GM18873 (cell line): ENCODE measurements at regions not wholly inside any gene's neighbourhood (a gene's known extent, or its start where the extent isn't known, plus 50 kb on each side); places are given as distances from the start of the nearest gene placed in this dataset.
"Not testable (repeated sequence)": the region's sequence is repeated elsewhere in the genome, so short reads cannot be mapped to it uniquely, and the experiment has no call there.

Source experiments
- ATAC-seq: cut with Tn5 transposase; IDR thresholded peaks from one replicate; pipeline ENCODE4 v1.9.1; 2021; ENCODE audit warnings: mild to moderate bottlenecking, moderate library complexity, moderate number of reproducible peaks; ENCODE audit not compliant: unreplicated experiment, low FRiP score

DNA sequence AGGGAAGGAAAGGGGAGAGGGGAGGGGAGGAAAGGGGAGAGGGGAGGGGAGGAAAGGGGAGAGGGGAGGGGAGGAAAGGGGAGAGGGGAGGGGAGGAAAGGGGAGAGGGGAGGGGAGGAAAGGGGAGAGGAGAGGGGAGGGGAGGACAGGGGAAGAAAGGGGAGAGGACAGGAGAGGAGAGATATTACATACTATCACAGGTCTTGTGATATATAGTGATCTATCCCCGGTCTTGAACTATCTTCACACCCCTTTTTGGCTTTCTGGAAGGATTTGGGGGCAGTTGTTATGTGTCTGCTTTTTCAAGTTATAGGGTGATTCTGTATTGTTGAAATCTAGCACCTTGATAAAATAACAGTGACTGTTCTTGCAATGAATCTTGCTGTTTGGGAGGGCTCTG is 92.1 kb upstream of the ID2 start:
- ATAC-seq, result no peak

DNA sequence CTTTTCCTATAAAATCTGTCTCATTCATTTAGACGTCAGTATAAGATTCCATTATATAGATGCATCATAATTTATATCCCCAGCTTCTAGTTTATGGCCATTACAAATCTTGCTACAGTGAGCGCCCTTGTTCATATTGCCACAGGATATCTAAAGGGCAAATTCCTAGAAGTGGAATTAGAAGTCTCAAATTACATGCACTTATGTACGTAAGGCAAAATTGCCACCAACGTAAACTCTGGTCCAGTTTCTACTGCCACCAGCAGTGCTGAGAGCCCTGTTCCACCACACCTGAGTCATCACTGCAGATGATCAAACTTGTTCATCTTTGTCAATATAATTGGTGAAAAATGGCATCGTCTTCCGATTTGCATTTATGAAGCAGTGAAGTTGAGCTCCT is 90.9 kb upstream of the ID2 start:
- ATAC-seq, result no peak

DNA sequence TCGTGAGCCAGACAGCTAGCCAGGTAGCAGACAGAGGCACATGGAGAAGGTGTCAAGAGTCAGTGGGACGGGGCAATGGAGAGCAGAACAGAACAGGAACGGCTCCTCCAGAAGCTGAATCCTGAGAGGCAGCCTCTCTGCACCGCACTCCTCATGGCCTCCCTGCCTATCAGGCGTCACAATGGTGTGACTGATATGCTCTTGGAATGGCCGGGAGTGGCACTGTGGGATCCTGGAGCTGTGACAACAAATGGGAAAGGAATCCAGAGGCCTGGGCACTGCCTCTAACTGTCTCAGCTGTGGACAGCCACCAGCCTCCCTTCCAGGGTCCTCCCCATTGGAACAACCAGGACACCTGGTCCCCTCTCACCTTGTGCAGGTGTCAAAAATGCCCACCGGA is 89.1 kb upstream of the ID2 start:
- ATAC-seq, result no peak

DNA sequence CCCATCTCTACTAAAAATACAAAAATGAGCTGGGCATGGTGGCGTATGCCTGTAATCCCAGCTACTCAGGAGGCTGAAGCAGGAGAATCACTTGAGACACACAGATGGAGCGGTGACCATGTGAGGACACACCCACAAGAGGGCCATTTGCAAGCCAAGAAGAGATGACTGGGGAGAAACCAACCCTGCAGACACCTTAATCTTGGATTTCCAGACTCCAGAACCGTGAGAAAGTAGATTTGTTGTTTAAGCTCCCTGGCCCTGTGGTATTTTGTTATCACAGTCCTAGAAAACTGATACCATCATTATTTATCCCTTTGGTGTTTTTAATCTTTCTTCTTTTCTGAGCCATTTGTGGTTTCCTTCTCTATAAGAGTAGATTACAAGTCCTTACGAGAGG is 88.6 kb upstream of the ID2 start:
- no peak for ATAC-seq

DNA sequence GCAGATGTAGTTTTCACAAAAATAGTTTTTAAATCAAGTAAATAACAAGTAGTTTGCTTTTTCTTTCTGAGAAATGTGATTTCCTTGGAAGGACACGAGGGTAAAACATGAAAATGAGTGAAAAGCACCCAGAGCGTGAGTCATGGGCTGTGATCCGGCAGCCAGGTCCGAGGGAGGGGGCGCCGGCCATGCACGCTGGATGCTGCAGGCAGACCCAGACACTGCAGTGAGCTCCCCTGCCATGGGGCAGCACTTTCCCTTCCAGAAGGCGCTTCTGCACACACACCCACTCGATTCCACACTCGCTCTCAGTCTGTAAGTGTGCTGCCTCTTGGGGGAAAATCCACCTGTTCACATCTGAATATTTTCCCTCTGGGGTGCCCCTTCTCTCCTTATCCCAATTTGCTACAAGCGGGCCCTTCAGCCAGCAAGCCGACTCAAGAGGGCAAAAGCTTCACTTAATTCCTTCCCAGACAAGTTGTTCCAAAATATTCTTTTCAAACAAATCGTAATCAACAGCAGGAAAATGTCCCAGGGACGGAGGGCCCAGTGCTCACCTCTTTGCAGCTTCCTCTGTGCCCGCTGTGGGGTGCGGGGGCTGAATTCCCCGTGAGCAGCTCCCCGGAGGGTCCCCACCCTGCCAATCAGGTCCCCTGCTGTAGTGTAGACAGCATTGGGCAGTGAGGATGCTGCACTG is 87.0 kb upstream of the ID2 start:
- no peak for ATAC-seq

DNA sequence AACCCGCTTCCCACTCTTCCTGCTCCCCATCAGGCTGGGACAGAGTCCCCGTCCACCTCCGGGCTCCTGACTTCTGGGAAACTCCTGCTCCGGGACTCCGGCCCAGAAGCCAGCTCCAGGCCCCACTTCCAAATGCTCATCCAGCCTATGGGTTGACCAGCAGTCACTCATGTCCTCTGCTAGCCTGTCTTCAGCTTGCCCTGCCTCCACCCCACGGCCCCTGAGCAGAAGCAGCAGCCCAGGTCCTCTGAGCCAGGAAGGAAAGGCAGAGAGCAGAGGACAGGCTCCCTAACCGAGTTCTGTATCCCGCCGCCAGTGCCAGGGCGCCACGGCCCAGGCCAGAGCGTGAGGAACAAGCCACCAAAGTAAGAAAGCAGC is 86.4 kb upstream of the ID2 start:
- ATAC-seq, result no peak

DNA sequence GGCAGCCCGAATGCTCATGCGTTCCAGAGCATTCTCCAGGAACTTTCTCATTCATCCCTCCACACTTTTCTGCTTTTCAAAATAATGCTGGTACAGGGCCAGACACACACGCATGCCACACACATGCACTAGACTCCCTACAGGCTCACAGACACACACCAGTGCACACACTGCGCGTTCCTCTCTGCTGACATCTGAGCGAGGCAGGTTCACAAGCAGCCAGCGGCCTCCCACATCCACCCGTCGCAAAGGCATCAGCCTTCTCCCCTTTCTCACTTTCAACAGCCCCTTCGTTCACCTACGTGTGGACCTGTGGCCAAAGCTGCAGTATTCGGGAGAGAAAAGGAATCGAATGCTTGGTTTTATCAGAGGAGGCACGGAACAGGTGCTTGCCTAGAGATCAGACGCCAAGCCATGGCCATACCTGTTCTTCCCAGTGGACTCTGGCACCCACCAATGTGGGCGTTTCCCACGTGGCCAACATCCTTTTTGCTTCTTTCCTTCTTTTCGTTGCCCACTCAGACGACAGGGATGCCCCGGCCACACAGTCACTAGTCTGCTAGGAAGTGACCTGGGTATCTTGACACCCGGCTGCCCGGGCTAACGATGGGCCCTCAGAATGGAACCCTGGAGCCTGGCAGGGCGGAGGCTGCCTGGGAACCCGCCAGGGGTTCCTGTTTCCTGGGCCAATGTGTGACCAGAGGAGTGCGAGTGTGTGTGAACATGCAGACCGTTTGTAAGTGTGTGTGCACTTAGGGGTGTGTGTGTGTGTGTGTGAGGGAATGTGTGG is 85.8 kb upstream of the ID2 start:
- no peak for ATAC-seq

DNA sequence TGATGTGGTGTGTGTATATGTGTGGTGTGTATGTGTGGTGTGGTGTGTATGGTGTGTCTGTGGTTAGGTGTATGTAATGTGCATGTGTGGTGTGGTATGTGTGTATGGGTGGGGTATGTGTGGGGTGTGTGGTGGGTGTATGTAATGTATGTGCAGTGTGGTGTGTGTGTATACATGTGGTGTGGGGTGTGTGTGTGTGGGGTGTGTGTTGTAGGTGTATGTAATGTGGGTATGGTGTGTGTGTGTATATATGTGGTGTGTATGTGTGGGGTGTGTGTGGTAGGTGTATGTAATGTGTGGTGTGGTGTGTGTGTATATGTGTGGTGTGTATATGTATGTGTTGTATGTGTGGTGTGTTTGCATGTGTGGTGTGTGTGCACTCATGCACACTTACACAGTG is 84.8 kb upstream of the ID2 start:
- no peak for ATAC-seq

DNA sequence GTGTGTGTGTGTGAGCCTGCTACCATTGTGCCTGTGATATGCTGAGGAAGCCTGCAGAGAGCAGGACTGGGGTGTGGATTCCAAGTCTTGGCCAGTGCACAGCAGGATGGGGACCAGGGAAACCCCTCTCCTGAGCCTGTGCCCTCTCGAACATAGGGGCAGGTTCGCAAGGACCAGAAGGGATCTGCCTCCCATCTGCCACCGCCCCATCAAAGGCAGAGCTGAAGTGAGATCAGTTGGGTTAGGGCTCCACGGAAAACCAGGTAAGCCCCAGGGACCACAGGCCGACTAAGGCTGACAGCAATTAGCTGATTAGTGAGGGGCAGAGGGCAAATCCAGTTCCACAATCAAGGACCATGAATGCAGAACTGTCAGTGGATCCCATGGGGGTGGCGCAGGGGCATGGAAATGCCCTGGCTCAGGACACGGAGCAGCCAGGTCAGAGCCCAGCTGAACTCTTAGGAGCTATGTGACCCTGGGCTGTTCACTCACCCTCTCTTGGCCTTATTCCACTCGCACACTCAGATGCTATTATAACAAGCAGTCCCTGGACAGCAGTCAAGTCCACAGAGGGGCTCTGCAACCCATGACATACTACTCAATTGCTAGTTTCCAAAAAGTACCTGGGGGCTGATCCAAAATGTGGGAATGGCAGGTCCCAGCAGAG is 84.2 kb upstream of the ID2 start:
- no peak for ATAC-seq

DNA sequence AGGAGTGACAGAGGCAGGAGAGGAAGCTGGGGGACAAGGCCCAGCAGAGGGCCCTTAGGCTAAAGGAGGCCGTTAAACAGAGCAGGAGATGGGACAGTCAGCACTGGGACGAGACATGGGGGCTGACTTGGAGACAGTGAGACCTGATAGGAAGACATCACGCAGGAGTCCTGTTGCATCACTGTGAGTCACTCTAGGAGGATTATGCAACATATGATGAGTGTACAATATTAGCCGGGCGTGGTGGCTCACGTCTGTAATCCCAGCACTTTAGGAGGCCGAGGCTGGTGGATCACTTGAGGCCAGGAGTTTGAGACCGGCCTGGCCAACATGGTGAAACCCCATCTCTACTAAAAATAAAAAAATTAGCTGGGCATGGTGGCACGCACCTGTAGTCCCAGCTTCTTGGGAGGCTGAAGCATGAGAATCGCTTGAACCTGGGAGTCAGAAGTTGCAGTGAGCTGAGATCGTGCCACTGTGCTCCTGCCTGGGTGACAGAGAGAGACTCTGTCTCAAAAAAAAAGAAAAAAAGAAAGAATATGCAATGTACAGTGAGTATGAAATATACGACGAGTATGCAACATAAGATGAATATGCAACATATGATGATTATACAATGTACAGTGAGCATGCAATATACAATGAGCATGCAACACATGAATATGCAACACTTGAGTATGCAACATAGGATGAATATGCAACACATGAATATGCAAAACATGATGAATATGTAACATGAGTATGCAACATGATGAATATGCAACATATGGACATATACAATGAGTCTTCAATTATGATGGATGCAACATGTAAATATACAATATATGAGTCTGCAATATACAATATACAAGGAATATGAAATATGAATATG is 83.3 kb upstream of the ID2 start:
- ATAC-seq, result no peak

DNA sequence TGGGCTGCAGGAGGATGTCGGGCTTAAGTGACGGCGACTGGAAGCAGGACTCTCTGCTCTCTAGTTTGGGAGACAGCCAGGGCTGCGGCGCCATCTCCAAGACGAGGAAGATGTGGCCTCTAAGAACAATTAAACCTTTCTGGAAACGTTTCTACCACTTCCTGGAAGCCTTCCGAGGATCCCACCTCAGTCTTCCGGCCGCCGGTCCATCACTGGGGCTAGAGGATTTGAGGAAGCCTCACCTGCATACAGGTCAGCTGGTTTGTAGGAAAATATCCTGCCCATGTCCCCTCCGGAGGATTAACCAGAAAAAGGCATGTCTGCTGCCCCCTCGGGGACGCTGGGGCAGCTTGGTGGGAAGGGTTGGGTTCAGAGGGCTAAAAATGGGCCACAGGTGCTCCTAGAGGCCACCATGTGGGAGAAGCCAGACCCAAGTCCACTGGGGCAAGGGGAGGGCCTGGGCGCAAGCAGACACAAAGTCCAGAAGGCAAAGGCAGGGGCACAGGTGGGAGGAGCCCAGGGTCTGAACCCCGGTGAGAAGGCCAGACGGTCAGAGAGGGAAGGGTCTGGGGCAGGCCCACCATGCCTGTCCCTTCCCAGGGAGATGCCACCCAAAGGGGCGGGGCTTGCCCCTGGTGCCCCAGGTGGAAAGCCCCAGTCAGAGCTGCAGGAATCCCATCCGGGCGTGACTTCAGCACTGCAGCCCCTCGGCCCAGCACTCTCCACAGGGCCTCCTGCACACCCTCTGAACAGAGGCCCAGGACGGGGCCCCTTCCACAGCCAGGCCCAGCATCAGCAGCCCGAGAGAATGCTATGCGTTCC is 82.2 kb upstream of the ID2 start:
- ATAC-seq, result no peak

DNA sequence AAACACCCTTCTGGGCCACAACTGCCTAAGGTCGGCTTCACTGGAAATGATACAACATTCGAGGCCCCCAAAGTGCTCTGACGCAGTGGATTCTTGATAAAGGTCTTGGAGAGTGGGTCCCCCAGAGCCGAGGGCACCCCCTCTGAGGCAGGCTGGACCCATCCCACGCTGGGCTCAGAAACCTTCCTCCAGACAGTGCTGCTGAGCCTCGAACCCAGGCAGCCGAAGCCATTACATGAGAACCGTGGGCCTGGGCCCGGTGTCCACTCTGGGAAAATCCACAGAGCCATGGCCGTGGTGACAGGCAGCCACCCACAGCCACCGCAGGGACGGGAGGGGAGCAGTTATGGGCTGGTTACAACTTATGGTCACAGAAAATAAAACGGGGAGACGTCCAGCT is 81.4 kb upstream of the ID2 start:
- no peak for ATAC-seq

DNA sequence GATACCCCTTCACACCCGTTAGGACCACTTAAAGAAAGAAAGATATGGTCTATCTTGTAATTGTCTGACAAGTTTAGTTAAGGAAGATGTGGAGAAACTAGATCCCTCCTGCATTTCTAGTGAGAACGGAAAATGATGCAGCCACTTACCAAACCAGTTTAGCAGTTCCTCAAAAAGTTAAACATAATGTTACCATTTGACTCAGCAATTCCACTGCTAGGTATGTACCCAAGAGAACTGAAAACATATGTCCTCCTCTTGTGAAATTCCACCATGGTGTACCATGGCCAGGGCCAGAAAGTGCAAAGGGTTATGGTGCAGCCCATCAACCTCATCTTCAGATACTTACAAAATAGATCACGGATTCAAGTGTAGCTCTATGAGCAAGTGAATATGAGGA is 79.0 kb upstream of the ID2 start:
- no peak for ATAC-seq

DNA sequence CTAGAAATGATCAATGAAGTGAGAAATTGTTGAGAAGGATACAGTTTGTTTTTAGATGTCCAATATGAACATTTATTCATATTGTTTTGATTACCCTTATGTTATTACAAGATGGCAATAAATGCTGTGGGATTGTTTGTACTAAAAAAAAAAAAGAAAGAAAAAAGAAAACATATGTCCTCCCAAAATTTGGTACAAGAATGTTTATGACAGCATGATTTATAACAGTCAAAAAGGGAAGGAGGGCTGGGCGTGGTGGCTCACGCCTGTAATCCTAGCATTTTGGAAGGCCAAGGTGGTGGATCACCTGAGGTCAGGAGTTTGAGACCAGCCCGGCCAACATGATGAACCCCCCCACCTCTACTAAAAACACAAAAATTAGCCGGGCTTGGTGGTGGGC is 78.5 kb upstream of the ID2 start:
- ATAC-seq, result not testable (repeated sequence)

DNA sequence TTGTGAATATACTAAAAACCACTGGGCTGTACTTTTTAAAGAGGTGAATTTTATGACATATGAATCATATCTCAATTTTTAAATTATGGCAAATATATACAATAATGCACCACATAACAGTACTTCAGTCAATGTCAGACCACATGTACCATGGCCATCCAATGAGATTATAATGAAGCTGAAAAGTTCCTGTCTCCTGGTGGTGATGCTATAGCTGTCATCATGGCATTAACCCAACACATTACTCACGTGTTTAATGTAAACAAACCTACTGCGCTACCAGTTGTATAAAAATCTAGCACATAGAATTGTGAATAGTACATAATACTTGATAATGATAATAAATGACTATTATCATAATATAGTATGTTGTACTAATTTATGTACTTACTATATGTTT is 77.6 kb upstream of the ID2 start:
- no peak for ATAC-seq

DNA sequence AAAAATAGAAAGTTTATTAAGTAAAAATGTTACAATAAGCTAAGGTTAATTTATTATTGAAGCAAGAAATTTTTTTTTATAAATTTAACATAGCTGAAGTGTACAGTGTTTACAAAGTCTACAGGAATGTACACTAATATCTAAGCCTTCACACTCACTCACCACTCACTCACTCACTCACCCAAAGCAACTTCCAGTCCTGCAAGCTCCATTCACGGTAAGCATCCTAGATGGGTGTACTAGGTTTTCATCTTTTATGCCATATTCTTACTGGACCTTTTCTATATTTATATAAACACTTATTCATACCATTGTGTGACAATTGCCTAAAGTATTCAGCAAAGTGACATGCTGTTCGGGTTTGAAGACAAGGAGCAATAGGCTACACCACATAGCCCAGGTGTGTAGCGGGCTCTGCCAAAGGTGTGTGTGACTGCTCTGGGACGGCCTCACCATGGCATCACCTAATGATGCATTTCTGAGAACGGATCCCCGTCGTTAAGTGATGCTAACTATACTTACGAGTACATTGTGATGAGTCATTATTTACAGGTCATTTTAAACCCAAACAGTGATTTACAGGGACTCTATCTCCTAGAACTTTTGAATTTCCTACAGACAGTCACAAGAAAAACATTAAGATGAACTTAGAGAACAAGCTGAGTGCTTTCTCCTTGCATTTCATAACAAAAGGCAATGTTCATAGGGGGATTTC is 76.3 kb upstream of the ID2 start:
- ATAC-seq, result no peak

DNA sequence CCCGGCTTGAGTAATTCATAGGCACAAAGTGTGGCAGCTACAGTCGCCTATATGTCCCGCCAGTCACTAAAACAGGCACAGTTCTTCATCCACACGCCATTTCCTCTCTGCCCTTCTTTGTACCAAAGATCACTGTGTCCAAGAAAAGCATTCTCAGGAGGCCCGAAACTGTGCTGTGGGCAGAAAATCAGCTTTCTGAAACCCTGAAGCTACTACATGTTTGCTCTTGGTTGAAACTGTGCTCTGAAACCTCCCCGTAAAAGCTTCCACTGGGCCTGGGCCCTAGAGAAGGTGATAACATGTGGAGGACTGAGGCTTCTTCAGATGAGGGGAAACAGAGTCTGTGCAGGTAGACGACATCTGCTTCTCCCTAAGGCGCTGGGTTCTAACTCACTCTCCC is 75.6 kb upstream of the ID2 start:
- peak; percentile 91 for ATAC-seq

DNA sequence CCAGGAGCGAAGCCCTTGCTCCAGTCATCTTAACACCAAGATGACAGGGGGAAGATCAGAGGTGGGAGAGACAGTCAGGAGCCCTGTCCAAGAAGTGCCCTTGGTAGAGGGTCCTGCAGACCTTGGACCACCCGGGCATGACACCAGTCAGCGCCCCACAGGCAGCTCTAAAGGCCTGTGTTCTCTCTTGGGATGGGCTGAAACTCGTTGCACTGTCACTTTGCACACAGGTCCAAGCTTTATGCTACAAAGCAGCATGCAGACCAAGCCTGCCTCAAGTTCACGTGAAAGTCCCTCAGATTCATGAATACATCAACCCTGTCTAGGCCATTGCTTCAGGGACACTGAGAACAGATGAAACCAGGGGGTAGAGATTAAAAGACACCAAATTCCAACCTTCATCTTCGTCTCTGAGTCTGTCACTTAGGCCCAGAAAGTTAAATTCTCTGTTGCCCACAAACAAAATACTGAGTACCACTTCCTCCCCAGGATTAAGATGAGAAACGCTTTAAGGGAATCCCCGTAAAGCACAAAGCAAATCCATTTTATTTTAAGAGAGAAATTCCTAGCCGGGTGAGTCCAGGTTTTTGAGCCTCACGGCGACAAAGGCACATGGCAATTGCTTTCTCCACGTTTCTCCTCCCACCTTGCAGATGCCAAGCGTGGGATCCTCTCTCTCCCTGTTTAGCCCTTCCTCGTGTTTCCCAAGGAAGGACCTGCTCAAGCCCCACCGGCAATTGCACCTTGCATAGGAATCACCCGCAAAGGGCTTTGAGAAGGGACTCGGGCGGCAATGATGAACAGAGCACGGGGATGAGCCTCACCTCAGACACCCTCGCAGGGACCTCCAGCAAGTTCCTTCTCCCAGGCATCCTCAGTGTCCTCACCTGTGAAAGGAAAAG is 75.0 kb upstream of the ID2 start:
- ATAC-seq, result peak; percentile 15
